T-helper 1 cell treated with Interleukin-12 subunit alpha and Interleukin-12 subunit beta and Interleukin-4 antibody, amounts not matched to agents 30 μg/mL and 1 μg/mL, for 36 hours (primary cell): ENCODE measurements at regions not wholly inside any gene's neighbourhood (a gene's known extent, or its start where the extent isn't known, plus 50 kb on each side); places are given as distances from the start of the nearest gene placed in this dataset.

Experiments used
- H3K27ac Mint-ChIP-seq: one replicate; pipeline ENCODE4 v1.8.0; 2021; ENCODE audit warnings: mild to moderate bottlenecking, mixed read lengths
- H3K27me3 Mint-ChIP-seq: one replicate; pipeline ENCODE4 v1.8.0; 2021; ENCODE audit warnings: low read depth, mixed read lengths
- H3K36me3 Mint-ChIP-seq: one replicate; pipeline ENCODE4 v1.8.0; 2021; ENCODE audit warnings: low read depth, mixed read lengths
- H3K4me1 Mint-ChIP-seq: one replicate; pipeline ENCODE4 v1.8.0; 2021; ENCODE audit warnings: low read depth, mixed read lengths
- H3K4me3 Mint-ChIP-seq: one replicate; pipeline ENCODE4 v1.8.0; 2021; ENCODE audit warnings: mild to moderate bottlenecking, moderate library complexity, mixed read lengths
- H3K9me3 Mint-ChIP-seq: one replicate; pipeline ENCODE4 v1.8.0; 2021; ENCODE audit warnings: mixed read lengths

DNA sequence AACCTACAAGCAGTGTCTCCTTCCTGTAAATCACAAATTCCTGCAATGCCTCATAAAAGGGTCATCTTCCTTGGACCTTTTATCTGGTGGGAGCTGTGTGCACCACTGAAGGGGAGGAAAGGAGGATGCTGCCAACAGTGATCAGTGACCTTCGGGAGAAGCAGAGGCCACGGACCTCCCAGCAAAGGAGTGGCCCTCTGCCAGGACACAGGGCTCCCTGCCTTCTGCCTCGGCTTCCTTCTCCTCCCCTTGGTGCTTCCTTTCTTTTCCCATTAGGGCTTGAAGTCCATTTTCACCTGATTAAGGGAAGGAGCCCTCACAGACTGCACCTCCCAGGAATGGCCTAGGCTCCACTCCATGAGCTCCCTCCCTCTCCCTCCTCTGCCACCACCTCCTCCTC, 85.3 kb upstream of the ITGA6 start:
- Mint-ChIP-seq H3K27me3 (no peaks in the 10 kb centered on the region), H3K9me3 (peaks cover 17% of the 10 kb centered on the region), H3K36me3 (peaks cover 2% of the 10 kb centered on the region), H3K4me3 (no peak overlapping the region), H3K27ac (no peak overlapping the region), H3K4me1 (peaks cover 20% of the 10 kb centered on the region)

DNA sequence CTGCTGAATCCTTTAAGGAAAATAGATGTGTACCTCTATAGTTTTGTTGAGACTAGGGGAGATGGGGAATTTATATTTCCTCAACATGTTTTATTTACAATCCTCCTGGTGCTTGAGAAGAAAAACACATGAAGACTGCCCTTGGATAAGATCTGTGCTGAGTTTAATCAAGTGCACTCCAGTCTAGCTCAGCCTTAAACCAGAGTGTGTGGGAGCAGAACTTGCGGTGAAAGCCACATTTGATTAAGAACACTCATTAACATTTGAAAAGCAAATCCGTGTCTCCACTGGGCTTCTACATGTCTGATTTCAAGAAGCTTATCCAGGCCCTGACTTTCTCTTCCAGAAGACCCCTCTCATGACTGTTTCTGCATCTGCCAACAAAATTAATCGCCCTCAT, 84.8 kb upstream of the ITGA6 start:
- H3K27me3 Mint-ChIP-seq, result peaks cover 4% of the 10 kb centered on the region
- H3K36me3 Mint-ChIP-seq, result peaks cover 2% of the 10 kb centered on the region
- peaks cover 20% of the 10 kb centered on the region for H3K9me3 Mint-ChIP-seq
- H3K27ac Mint-ChIP-seq, result no peak overlapping the region
- H3K4me1 Mint-ChIP-seq, result peaks cover 20% of the 10 kb centered on the region
- no peak overlapping the region for H3K4me3 Mint-ChIP-seq

DNA sequence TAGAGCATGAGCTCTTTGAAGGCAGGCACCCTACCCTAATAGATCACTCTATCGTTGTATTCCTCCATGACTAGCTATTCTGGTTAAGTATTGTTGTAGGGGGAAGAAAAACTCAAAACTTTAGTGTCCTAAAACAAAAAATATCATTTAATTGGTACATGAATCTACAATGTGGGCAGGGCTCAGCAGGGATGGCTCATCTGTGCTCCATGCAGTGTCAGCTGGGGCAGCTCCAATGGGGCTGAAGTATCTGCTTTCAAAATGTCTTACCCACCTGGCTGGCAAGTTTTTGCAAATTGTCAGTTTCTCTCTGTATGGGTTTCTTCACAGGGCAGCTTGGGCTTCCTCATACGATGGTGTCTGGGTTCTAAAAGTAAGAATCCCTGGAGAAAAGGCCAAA, 83.2 kb upstream of the ITGA6 start:
- Mint-ChIP-seq H3K36me3 (peaks cover 2% of the 10 kb centered on the region), H3K4me1 (peaks cover 15% of the 10 kb centered on the region), H3K9me3 (peaks cover 20% of the 10 kb centered on the region), H3K27me3 (peaks cover 16% of the 10 kb centered on the region), H3K27ac (no peak overlapping the region), H3K4me3 (no peak overlapping the region)

GRCh38 chr2:172345956-172346555, 81.3 kb upstream of the ITGA6 start:
- H3K36me3 Mint-ChIP-seq, result peaks cover 2% of the 10 kb centered on the region
- H3K9me3 Mint-ChIP-seq, result peaks cover 20% of the 10 kb centered on the region
- no peaks in the 10 kb centered on the region for H3K4me1 Mint-ChIP-seq
- no peak overlapping the region for H3K27ac Mint-ChIP-seq
- peaks cover 17% of the 10 kb centered on the region for H3K27me3 Mint-ChIP-seq
- no peak overlapping the region for H3K4me3 Mint-ChIP-seq

DNA sequence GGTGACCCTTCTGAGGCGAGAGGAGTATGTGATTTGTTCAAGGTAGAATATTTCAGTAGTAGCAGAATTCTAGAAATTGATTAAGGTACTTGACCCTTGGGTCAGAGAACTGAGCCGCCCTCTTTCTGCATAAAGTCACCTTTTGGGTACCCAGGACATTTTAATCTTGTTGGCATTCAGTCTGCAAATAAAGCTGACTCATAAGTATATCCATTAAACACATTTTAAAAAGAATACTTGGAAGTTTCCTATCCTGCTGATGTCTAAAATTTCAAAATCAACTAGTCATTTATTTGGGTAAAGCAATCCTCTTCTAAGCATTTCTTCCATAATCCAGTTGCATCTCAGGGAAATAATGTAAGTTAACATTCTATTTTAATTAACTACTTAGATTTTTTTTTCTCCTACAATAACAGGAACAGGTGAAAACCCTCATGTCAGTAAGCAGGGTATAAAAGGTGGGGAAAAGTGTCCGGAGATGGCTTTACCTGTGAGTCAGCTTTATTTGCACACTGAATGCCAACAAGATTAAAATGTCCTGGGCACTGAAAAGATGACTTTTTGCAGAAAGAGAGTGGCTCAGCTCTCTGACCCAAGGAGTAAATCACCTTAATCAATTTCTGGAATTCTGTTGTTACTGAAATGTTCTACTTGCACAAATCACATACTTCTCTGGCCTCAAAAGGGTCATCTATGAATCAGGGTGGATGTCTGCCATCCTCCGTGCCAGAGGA, 78.7 kb upstream of the ITGA6 start:
- Mint-ChIP-seq H3K27me3 (peaks cover 17% of the 10 kb centered on the region), H3K9me3 (peaks cover 15% of the 10 kb centered on the region), H3K27ac (no peak overlapping the region), H3K4me1 (no peaks in the 10 kb centered on the region), H3K36me3 (peaks cover 2% of the 10 kb centered on the region), H3K4me3 (no peak overlapping the region)

DNA sequence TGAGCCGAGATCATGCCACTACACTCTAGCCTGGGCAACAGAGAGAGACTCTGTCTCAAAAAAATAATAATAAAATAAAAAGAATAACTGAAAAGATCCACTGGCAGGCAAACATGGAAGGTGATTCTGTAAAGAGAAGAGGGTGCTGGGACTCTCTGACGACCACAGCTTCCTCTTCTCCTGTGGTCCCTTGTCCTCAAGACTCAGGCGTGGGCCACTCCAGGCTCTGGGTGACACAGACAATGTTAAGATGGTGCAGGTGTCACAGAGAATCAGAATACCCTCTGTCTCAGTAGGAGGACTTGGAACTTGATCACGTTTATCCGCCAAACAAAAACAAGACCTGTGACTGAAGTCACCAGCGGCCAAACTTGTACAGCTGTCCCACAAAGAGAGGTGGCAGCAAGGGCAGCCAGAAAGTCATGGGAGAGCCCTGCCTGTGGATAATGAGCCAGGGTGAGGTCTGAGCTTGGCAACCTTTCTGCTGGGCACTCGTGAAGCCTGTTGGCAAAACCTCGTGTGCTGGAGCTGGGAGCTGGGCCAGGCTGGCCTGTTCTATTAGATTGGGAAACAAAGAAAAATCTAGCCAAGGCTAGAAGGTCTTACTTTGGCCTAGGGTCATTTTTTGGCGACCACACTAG, 76.4 kb upstream of the ITGA6 start:
- Mint-ChIP-seq H3K4me1 (no peaks in the 10 kb centered on the region), H3K36me3 (no peaks in the 10 kb centered on the region), H3K9me3 (peaks cover 3% of the 10 kb centered on the region), H3K27me3 (peaks cover 17% of the 10 kb centered on the region), H3K4me3 (no peak overlapping the region), H3K27ac (no peak overlapping the region)

DNA sequence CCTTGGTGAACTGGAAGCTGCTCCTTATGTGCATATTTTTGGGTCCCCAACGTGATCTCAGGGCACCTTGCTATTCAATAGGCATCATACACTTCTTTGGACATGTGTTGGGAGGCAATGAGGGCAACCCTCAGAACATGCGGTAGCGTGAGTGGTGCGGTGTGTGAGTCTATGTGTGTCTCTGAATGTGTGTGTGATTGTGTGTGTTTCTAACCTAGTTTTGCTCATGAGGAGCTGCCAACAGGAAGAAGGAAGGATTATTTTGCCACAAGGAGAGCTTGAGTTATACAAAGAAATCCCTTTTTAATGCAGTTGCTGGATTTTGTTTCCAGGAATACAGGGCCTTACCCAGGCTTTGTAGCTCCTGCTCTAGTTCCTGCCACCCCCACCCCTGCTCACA, 75.8 kb upstream of the ITGA6 start:
- Mint-ChIP-seq H3K4me1 (no peaks in the 10 kb centered on the region), H3K4me3 (no peak overlapping the region), H3K27me3 (peaks cover 17% of the 10 kb centered on the region), H3K9me3 (peaks cover 3% of the 10 kb centered on the region), H3K27ac (no peak overlapping the region), H3K36me3 (no peaks in the 10 kb centered on the region)

DNA sequence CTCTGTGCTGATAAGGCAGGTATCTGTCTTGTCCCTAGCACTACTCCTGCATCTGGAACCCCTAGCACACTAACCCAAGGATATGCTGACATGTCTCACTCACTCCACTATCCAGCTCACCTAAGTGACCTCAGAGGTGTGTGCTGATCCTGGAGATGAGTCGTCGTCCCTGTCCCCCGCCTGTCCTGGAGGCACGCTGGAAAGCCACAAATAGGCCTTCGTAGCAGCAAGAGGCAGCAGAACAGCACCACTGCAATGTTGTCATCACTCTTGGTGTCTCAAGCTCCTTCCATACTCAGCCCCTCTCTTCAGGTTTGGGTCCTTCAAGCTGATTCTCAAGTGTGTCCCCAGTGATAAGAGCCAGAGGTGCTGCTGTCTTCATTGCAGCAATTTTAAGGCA, 73.0 kb upstream of the ITGA6 start:
- Mint-ChIP-seq H3K27me3 (peaks cover 4% of the 10 kb centered on the region), H3K27ac (no peak overlapping the region), H3K36me3 (no peaks in the 10 kb centered on the region), H3K9me3 (no peaks in the 10 kb centered on the region), H3K4me1 (peaks cover 4% of the 10 kb centered on the region), H3K4me3 (no peak overlapping the region)

GRCh38 chr2:172357442-172357841, 69.9 kb upstream of the ITGA6 start:
- H3K4me3 Mint-ChIP-seq, result no peak overlapping the region
- H3K27ac Mint-ChIP-seq, result no peak overlapping the region
- H3K9me3 Mint-ChIP-seq, result no peaks in the 10 kb centered on the region
- peaks cover 4% of the 10 kb centered on the region for H3K27me3 Mint-ChIP-seq
- H3K36me3 Mint-ChIP-seq, result no peaks in the 10 kb centered on the region
- peaks cover 4% of the 10 kb centered on the region for H3K4me1 Mint-ChIP-seq

- Mint-ChIP-seq H3K4me1 (peaks cover 4% of the 10 kb centered on the region), H3K36me3 (no peaks in the 10 kb centered on the region), H3K4me3 (no peak overlapping the region), H3K27me3 (peaks cover 9% of the 10 kb centered on the region), H3K9me3 (no peaks in the 10 kb centered on the region), H3K27ac (no peak overlapping the region)
Observed at GRCh38 chr2:172358691-172359556, 68.5 kb upstream of the ITGA6 start.

DNA sequence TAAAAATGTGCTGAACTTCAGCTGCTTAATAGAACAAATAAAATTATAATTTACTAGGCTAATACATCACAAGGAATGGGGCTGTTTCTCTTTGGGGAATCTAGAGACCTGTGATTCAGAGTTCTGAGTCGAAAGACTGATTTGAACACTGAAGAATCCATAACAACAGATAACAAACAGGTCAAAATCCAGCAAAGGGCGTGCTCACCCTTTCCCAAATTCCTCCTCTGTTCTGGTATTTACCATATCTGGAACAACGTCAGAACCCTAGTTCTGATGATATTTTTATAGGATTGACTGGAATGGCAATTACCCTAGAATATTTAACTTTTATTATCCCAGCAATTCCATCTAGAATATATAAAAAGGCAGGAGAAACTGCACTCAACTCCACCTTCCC, 66.0 kb upstream of the ITGA6 start:
- no peak overlapping the region for H3K27ac Mint-ChIP-seq
- no peaks in the 10 kb centered on the region for H3K9me3 Mint-ChIP-seq
- H3K4me3 Mint-ChIP-seq, result no peak overlapping the region
- no peaks in the 10 kb centered on the region for H3K36me3 Mint-ChIP-seq
- peaks cover 4% of the 10 kb centered on the region for H3K4me1 Mint-ChIP-seq
- peaks cover 9% of the 10 kb centered on the region for H3K27me3 Mint-ChIP-seq

- no peak overlapping the region for H3K27ac Mint-ChIP-seq
- H3K36me3 Mint-ChIP-seq, result no peaks in the 10 kb centered on the region
- H3K9me3 Mint-ChIP-seq, result no peaks in the 10 kb centered on the region
Observed at GRCh38 chr2:172361840-172362239, 65.5 kb upstream of the ITGA6 start.

GRCh38 chr2:172364261-172364660, 63.1 kb upstream of the ITGA6 start:
- H3K27ac Mint-ChIP-seq, result no peak overlapping the region
- peaks cover 5% of the 10 kb centered on the region for H3K27me3 Mint-ChIP-seq

More at GRCh38 chr2:172361840-172362239, 65.5 kb upstream of the ITGA6 start:
- H3K27me3 Mint-ChIP-seq, result peaks cover 9% of the 10 kb centered on the region
- H3K4me3 Mint-ChIP-seq, result no peak overlapping the region
- peaks cover 4% of the 10 kb centered on the region for H3K4me1 Mint-ChIP-seq

GRCh38 chr2:172366596-172367150, 60.7 kb upstream of the ITGA6 start:
- H3K36me3 Mint-ChIP-seq, result no peaks in the 10 kb centered on the region
- no peaks in the 10 kb centered on the region for H3K4me1 Mint-ChIP-seq
- no peak overlapping the region for H3K4me3 Mint-ChIP-seq
- H3K9me3 Mint-ChIP-seq, result peaks cover 16% of the 10 kb centered on the region
- H3K27me3 Mint-ChIP-seq, result peaks cover 10% of the 10 kb centered on the region
- no peak overlapping the region for H3K27ac Mint-ChIP-seq

More at GRCh38 chr2:172364261-172364660, 63.1 kb upstream of the ITGA6 start:
- Mint-ChIP-seq H3K9me3 (peaks cover 12% of the 10 kb centered on the region), H3K36me3 (no peaks in the 10 kb centered on the region), H3K4me3 (no peak overlapping the region), H3K4me1 (no peaks in the 10 kb centered on the region)
